ENCODE measurements at regions not wholly inside any gene's neighbourhood (a gene's known extent, or its start where the extent isn't known, plus 50 kb on each side); places are given as distances from the start of the nearest gene placed in this dataset.
A peak's percentile ranks its signal among the peaks of the same experiment; 100 is the strongest.

DNA sequence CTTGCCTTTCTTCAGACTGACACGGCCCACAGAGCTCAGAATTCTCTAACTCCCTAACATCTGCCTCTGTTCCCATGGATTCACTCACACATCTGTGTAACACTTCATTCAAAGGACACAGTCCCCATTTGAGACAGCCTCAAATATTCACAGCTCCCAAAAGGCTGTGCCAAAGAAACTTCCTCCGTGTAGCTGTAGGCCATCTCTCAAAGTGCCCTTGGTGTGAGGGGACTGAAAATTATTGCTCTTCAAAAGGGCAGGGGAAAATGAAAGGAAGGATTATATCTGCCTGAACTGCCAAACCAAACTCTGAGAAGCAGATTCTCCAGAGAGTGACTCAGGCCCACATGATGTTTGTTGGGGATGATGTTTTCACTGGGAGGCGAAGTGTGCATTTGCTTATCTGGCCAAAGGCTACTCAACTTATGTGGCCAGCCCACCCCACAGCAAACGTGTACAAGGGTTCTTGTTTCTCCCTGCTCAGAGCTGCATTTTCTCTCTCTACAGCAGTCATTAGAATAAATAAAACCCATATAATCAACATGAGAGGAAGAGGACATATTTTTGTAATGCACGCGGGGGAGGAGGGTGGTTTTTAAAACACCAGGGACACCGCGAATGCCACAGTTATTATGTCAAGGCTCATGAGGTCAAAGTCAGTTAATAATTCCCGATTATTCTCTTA lies 302.4 kb upstream of the NFE2L3 start:
- H3K27ac ChIP-seq (ENCODE audit: low read depth in 2 of 2, low read length in 1 of 2): peak overlapping the region; percentile 66 to 78
- no peaks in the 10 kb centered on the region for H3K9me3 ChIP-seq (ENCODE audit: control insufficient read depth in 2 of 2, insufficient read depth in 1 of 2, low read depth in 1 of 2, low read length in 1 of 2)
- H3K4me1 ChIP-seq (ENCODE audit: control insufficient read depth in 2 of 2, insufficient read depth in 2 of 2, low read length in 1 of 2): peaks cover 5 to 6% of the 10 kb centered on the region in 2 donors
- no peak overlapping the region for H3K4me3 ChIP-seq (ENCODE audit: low read depth in 1 of 2, low read length in 2 of 2)
- no peaks in the 10 kb centered on the region for H3K36me3 ChIP-seq (ENCODE audit: control insufficient read depth in 2 of 2, insufficient read depth in 2 of 2, low read length in 1 of 2)
- WGBS, 2 donors: 59 to 64% methylated on average over 9 of the region's 9 CpGs
- peaks cover 0 to 18% of the 10 kb centered on the region in 2 donors for H3K27me3 ChIP-seq (ENCODE audit: control insufficient read depth in 1 of 2, insufficient read depth in 2 of 2, low read length in 2 of 2)

GRCh38 chr7:25850216-25850615 lies 301.8 kb upstream of the NFE2L3 start:
- Histone ChIP-seq H3K9me3 (ENCODE audit: control insufficient read depth in 2 of 2, insufficient read depth in 1 of 2, low read depth in 1 of 2, low read length in 1 of 2) (no peaks in the 10 kb centered on the region), H3K36me3 (ENCODE audit: control insufficient read depth in 2 of 2, insufficient read depth in 2 of 2, low read length in 1 of 2) (no peaks in the 10 kb centered on the region), H3K4me1 (ENCODE audit: control insufficient read depth in 2 of 2, insufficient read depth in 2 of 2, low read length in 1 of 2) (peaks cover 5 to 6% of the 10 kb centered on the region in 2 donors), H3K27me3 (ENCODE audit: control insufficient read depth in 1 of 2, insufficient read depth in 2 of 2, low read length in 2 of 2) (peaks cover 0 to 21% of the 10 kb centered on the region in 2 donors), H3K27ac (ENCODE audit: low read depth in 2 of 2, low read length in 1 of 2) (no peak overlapping the region), H3K4me3 (ENCODE audit: low read depth in 1 of 2, low read length in 2 of 2) (no peak overlapping the region)

GRCh38 chr7:25850735-25851134 lies 301.3 kb upstream of the NFE2L3 start:
- peak overlapping the region in 1 of 2 donors; percentile 26 for H3K27ac ChIP-seq (ENCODE audit: low read depth in 2 of 2, low read length in 1 of 2)
- WGBS, 2 donors: 74 to 77% methylated on average over 8 of the region's 8 CpGs
- H3K4me1 ChIP-seq (ENCODE audit: control insufficient read depth in 2 of 2, insufficient read depth in 2 of 2, low read length in 1 of 2): peaks cover 5 to 6% of the 10 kb centered on the region in 2 donors
- H3K4me3 ChIP-seq (ENCODE audit: low read depth in 1 of 2, low read length in 2 of 2): no peak overlapping the region
- peaks cover 0 to 22% of the 10 kb centered on the region in 2 donors for H3K27me3 ChIP-seq (ENCODE audit: control insufficient read depth in 1 of 2, insufficient read depth in 2 of 2, low read length in 2 of 2)
- H3K9me3 ChIP-seq (ENCODE audit: control insufficient read depth in 2 of 2, insufficient read depth in 1 of 2, low read depth in 1 of 2, low read length in 1 of 2): no peaks in the 10 kb centered on the region
- H3K36me3 ChIP-seq (ENCODE audit: control insufficient read depth in 2 of 2, insufficient read depth in 2 of 2, low read length in 1 of 2): no peaks in the 10 kb centered on the region

DNA sequence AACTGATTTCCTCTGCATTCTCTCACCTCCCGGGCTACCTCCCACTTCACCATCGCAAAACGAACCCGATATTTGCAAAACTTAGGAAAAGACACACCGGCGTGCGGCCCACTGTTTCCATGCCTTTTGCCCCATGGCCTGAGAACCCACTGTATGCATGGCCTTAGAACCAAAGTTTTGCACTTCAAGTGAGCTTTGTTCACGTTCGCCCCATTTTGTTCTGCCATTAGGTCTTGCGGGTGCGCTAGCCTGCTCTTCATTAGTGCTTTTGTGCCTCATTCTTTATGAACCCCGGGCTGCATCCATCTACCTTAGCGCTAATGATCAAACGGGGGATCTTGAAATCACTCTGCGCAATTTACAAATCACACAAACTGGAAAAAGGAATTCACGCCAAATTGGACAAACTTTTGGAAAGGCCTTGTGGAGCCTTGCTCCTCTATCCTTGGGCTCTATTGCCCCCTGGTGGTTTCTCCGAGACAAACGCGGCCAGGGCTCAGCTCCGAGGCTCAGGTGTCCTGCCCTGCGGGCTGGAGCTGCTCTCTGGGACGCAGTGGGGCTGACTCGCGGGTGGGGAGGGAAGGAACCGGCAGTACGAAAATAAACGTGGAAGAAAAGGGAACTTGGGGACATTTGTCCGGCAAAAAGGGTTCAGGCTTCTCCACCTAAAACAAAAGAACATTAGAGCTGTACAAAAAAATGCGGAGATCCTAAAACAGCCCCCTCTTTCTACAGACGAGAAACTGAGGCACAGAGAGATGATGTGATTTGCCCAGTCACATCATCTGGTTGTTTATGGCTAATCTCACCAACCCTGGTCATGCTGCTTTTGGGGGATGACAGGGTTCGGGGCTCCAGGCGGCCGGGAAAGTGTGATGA lies 300.4 kb upstream of the NFE2L3 start:
- Histone ChIP-seq H3K4me1 (ENCODE audit: control insufficient read depth in 2 of 2, insufficient read depth in 2 of 2, low read length in 1 of 2) (peaks cover 5 to 6% of the 10 kb centered on the region in 2 donors), H3K27me3 (ENCODE audit: control insufficient read depth in 1 of 2, insufficient read depth in 2 of 2, low read length in 2 of 2) (peaks cover 0 to 27% of the 10 kb centered on the region in 2 donors), H3K36me3 (ENCODE audit: control insufficient read depth in 2 of 2, insufficient read depth in 2 of 2, low read length in 1 of 2) (no peaks in the 10 kb centered on the region), H3K4me3 (ENCODE audit: low read depth in 1 of 2, low read length in 2 of 2) (peak overlapping the region in 1 of 2 donors; percentile 0), H3K27ac (ENCODE audit: low read depth in 2 of 2, low read length in 1 of 2) (peak overlapping the region; percentile 69 to 83), H3K9me3 (ENCODE audit: control insufficient read depth in 2 of 2, insufficient read depth in 1 of 2, low read depth in 1 of 2, low read length in 1 of 2) (peaks cover 0 to 2% of the 10 kb centered on the region in 2 donors)
- WGBS, 2 donors: 35 to 39% methylated on average over 33 of the region's 33 CpGs

GRCh38 chr7:25852211-25852938 lies 299.6 kb upstream of the NFE2L3 start:
- Histone ChIP-seq H3K27ac (ENCODE audit: low read depth in 2 of 2, low read length in 1 of 2) (peak overlapping the region; percentile 67 to 83), H3K27me3 (ENCODE audit: control insufficient read depth in 1 of 2, insufficient read depth in 2 of 2, low read length in 2 of 2) (peaks cover 0 to 34% of the 10 kb centered on the region in 2 donors), H3K36me3 (ENCODE audit: control insufficient read depth in 2 of 2, insufficient read depth in 2 of 2, low read length in 1 of 2) (no peaks in the 10 kb centered on the region), H3K4me1 (ENCODE audit: control insufficient read depth in 2 of 2, insufficient read depth in 2 of 2, low read length in 1 of 2) (peaks cover 5 to 6% of the 10 kb centered on the region in 2 donors), H3K9me3 (ENCODE audit: control insufficient read depth in 2 of 2, insufficient read depth in 1 of 2, low read depth in 1 of 2, low read length in 1 of 2) (peaks cover 0 to 4% of the 10 kb centered on the region in 2 donors), H3K4me3 (ENCODE audit: low read depth in 1 of 2, low read length in 2 of 2) (peak overlapping the region in 1 of 2 donors; percentile 0)
- WGBS, 2 donors: 5 to 6% methylated on average over 53 to 70 of the region's 70 CpGs

GRCh38 chr7:25852939-25853271 lies 299.1 kb upstream of the NFE2L3 start:
- peak overlapping the region; percentile 9 to 83 for H3K27ac ChIP-seq (ENCODE audit: low read depth in 2 of 2, low read length in 1 of 2)
- no peak overlapping the region for H3K4me3 ChIP-seq (ENCODE audit: low read depth in 1 of 2, low read length in 2 of 2)
- WGBS, 2 donors: 21 to 26% methylated on average over 16 of the region's 16 CpGs
- H3K36me3 ChIP-seq (ENCODE audit: control insufficient read depth in 2 of 2, insufficient read depth in 2 of 2, low read length in 1 of 2): no peaks in the 10 kb centered on the region
- H3K4me1 ChIP-seq (ENCODE audit: control insufficient read depth in 2 of 2, insufficient read depth in 2 of 2, low read length in 1 of 2): peaks cover 5 to 6% of the 10 kb centered on the region in 2 donors
- H3K27me3 ChIP-seq (ENCODE audit: control insufficient read depth in 1 of 2, insufficient read depth in 2 of 2, low read length in 2 of 2): peaks cover 3 to 39% of the 10 kb centered on the region in 2 donors
- H3K9me3 ChIP-seq (ENCODE audit: control insufficient read depth in 2 of 2, insufficient read depth in 1 of 2, low read depth in 1 of 2, low read length in 1 of 2): peaks cover 0 to 5% of the 10 kb centered on the region in 2 donors

DNA sequence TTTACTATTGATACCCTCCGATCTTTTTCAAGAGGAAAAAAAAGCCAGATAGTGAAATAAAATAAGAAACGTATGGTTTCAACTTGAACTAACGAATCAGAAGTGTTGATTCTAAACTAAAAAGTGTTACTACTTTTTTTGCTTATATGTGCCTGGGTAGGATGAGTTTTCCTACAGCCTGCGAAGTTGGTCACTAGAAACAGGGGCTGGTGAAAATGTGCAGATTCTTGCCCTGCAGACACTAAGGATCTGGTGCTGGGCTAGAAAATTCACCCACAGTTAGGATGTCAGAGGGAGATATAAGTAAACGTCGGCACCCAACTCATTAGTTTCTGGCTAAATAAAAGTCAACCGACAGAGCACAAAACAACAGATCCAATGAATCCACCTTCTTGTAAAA lies 298.7 kb upstream of the NFE2L3 start:
- H3K27me3 ChIP-seq (ENCODE audit: control insufficient read depth in 1 of 2, insufficient read depth in 2 of 2, low read length in 2 of 2): peaks cover 6 to 43% of the 10 kb centered on the region in 2 donors
- peak overlapping the region in 1 of 2 donors; percentile 52 for H3K27ac ChIP-seq (ENCODE audit: low read depth in 2 of 2, low read length in 1 of 2)
- H3K9me3 ChIP-seq (ENCODE audit: control insufficient read depth in 2 of 2, insufficient read depth in 1 of 2, low read depth in 1 of 2, low read length in 1 of 2): peaks cover 0 to 5% of the 10 kb centered on the region in 2 donors
- peaks cover 5 to 6% of the 10 kb centered on the region in 2 donors for H3K4me1 ChIP-seq (ENCODE audit: control insufficient read depth in 2 of 2, insufficient read depth in 2 of 2, low read length in 1 of 2)
- H3K4me3 ChIP-seq (ENCODE audit: low read depth in 1 of 2, low read length in 2 of 2): no peak overlapping the region
- 37 to 42% methylated on average over 7 of the region's 7 CpGs for WGBS, 2 donors
- H3K36me3 ChIP-seq (ENCODE audit: control insufficient read depth in 2 of 2, insufficient read depth in 2 of 2, low read length in 1 of 2): no peaks in the 10 kb centered on the region

DNA sequence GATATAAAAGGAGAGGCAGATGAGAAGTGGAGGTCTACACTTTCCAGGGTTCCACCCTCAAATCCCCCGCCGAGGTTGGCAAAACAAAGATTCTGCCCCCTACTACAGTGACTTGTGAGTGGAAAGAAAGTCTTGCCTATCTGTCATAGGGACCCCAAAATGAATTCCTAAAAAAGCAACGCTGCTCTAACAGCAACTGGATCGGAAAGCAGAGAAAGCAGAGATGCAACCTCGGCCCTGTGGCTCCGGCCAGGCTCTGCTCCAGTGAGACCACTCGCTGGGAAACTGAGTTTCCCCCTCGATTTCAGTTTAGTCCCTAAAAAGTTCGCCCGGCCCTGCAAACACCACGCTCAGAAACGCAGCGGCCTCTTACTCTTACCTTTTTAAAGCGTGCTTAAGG lies 297.9 kb upstream of the NFE2L3 start:
- no peak overlapping the region for H3K4me3 ChIP-seq (ENCODE audit: low read depth in 1 of 2, low read length in 2 of 2)
- no peaks in the 10 kb centered on the region for H3K36me3 ChIP-seq (ENCODE audit: control insufficient read depth in 2 of 2, insufficient read depth in 2 of 2, low read length in 1 of 2)
- peaks cover 5 to 6% of the 10 kb centered on the region in 2 donors for H3K4me1 ChIP-seq (ENCODE audit: control insufficient read depth in 2 of 2, insufficient read depth in 2 of 2, low read length in 1 of 2)
- H3K27ac ChIP-seq (ENCODE audit: low read depth in 2 of 2, low read length in 1 of 2): peak overlapping the region; percentile 44 to 58
- H3K9me3 ChIP-seq (ENCODE audit: control insufficient read depth in 2 of 2, insufficient read depth in 1 of 2, low read depth in 1 of 2, low read length in 1 of 2): peaks cover 0 to 8% of the 10 kb centered on the region in 2 donors
- H3K27me3 ChIP-seq (ENCODE audit: control insufficient read depth in 1 of 2, insufficient read depth in 2 of 2, low read length in 2 of 2): peaks cover 6 to 51% of the 10 kb centered on the region in 2 donors
- WGBS, 2 donors: 25 to 26% methylated on average over 14 of the region's 14 CpGs

Data from esophagus (tissue), 2 donors.